Iris pigment epithelial cell (primary cell): ENCODE measurements at regions not wholly inside any gene's neighbourhood (a gene's known extent, or its start where the extent isn't known, plus 50 kb on each side); places are given as distances from the start of the nearest gene placed in this dataset.

Experiments
- DNase-seq: peaks from one replicate; pipeline ENCODE4 v3.0.0-alpha.2; 2011; ENCODE audit warnings: low read depth

DNA sequence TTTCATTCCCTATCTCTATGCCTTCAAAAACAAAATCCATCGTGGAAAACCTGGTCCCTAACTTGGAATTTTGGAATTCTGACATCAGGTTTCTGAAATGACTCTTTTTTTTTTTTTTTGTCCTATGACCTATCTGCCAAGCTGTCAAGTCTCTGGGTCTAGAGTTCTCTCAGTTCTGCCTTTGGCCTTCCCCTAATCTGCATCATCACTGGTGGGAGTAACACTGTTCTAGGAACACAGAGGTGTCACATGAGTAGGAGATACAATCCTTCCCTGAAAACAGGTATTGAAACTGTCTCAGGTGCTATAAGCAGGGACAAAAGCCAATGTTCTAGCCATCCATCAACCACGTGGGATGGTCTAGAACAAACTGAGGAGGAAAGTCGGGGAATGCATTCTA lies 142.0 kb upstream of the ATP1B1 start:
- no peak for DNase-seq

DNA sequence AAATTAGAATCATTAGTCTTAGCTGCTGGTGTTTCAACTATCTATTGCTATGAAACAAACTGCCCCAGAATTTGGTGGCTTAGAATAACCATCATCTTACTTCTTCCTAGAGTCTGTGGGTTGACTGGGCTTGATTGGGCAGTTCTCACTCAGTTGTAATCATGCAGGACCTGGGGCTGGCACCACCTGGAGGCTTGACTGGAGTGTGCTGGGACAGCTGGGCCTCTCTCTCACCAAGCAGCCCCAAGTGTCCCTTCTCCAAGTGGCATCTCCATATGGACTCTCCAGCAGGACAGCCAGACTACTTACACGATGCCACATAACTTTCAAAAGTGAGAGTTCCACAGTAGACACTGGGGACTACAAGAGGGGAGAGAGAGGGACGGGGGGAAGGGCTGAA lies 140.3 kb upstream of the ATP1B1 start:
- DNase-seq = no peak

DNA sequence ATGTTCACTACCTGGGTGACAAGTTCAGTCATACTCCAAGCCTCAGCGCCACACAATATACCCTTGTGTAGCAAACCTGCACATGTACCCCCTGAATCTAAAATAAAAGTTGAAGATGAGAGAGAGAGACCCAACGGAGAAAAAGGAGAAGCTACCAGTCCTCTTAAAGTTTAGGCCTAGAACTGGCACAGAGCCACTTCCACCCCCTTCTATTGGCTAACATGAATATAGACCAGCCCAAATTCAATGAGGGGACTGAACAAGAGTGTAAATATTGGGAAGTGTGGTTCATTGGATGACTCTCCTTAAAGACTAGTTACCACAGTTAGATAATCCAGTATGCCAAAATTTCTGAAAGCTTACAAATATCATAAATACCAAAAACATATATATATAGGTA lies 139.9 kb upstream of the ATP1B1 start:
- DNase-seq = no peak

DNA sequence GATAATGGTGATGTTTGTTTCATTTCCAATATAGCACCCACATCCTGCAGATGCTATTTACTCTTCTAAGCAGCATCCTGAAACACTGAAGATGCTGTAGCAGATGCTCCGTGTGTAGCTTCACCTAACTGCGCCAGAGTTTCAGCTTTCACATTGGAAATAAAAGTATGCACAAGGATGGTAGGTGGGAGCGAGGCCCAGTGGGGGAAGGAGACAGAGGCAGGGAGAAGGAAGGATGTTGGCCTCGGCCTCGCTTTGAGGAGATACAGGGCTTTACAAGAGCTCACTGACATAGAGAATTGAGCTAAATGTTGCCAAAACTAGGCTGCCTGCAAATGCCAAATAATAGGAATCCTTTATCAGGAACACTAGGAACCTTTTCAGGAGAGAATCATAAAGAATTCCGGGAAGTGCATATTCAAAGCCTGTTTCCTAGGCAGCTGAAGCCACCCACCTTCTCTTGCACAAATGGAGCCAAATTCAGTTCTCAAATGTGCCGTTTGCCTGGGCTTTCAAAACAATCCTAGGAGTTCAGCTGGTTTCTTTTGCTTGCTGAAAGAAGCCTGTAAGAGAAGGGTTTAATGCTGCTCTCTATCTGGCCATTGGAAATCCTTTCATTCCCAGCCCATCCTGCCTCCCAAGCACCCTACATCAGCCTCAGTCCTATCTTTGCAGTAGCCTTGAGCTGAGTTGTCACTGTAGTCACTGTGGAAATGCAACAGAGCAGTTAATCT lies 135.4 kb upstream of the ATP1B1 start:
- DNase-seq = no peak

DNA sequence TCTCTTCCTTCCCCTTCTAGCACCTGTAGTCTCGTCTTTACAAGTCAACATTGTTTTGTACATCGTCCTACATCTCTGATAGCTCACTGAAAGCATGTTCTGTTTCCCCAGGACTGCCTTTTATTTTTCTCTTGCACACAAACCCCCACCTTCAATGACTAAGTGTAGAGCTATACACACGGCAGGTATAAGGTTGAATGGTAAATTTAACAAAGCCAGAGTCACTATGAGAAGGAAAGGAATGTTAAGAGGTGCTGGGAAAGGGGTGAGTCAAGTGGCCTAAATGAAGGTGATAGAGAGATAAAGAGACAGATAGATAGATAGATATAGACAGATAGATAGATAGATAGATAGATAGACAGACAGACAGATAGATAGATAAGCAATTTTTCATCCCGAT lies 134.3 kb upstream of the ATP1B1 start:
- no peak for DNase-seq

DNA sequence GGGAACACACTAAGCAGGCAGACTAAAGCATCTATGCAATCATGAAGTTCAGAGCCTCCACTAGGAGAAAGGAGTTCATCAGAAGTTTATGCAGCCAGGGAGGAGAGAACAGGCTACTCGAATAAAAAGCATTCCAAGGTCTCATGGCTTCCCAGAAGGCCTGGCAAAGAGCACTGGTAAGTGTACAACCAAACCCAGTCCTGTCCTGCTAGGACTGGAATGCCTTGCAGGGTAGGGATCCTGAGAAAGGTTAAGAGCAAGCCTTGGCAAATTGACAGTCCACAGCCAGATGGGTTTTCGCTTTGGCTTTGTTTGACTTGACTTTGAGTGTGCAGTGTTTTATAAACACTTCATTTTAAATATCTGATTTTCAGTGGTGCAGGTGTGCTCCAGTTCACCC lies 133.6 kb upstream of the ATP1B1 start:
- DNase-seq = no peak

DNA sequence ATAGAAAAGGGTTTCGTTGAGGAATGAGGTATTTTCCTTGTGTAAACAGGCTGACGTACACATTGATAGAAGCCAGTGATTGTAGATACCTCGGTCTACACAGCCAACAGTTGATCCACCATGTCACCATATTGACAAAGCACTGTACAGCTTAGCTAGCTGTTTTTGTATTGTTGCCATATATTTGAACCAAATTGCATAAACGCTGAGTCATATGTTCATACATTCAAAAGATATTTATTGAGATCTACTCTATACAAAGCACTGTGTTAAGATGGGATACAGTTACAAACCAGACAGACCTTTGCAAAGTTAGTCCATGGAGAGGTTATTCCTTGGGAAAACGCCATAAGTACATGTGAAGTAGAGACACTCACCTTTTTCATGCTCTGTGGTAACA lies 132.4 kb upstream of the ATP1B1 start:
- DNase-seq = peak; percentile 13

DNA sequence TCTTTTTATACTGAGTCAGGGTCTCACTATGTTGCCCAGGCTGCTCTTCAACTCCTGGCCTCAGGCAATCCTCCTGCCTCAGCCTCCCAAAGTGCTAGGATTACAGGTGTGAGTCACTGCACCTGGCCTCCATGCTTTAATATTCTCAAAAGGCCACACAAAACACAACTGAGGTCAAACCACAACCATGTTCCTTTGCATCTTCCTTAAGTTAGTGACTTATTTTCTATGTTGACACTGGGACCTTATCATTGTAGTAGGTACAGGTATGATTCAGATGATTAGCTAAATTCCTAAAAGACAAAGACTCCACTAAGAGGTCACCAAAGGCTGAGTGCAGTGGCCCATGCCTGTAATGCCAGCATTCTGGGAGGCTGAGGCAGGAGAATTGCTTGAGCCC lies 131.9 kb upstream of the ATP1B1 start:
- DNase-seq = no peak

DNA sequence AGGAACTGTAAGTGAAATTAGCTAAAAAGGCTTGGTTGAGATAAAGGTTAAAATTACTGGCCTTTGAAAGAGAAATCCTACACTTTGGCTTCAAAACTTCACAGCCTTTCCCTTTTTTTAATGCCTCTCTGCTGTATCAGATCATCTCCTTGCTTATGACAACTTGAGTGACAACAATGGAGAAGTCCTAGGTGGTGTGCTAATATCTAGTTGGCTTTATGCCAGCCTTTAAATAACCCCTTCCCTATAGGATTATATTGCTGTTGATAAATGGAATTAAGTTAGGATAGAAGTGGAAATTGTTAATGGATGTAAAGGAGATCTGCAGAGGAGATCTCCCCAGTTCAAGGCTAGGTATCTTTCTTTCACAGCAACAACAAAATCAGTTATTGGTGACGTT lies 130.2 kb upstream of the ATP1B1 start:
- DNase-seq = no peak

DNA sequence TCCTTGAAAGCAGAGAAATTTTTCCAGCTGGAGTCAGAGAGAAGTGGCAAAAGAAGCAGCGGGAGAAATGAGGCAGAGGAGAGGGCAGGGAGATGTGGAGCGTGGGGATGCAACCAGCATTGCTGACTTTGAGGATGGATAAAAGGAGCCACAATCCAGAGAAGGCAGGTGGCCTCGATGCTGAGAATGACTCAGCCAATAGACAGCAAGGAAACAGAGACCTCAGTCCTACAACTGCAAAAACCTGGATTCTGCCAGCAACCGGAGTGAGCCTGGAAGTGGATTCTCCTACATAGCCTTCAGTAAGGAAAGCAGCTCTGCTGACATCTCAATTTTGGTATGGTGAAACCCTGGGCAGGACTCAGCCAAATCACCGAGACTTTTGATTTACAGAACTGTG lies 128.9 kb upstream of the ATP1B1 start:
- DNase-seq = no peak

DNA sequence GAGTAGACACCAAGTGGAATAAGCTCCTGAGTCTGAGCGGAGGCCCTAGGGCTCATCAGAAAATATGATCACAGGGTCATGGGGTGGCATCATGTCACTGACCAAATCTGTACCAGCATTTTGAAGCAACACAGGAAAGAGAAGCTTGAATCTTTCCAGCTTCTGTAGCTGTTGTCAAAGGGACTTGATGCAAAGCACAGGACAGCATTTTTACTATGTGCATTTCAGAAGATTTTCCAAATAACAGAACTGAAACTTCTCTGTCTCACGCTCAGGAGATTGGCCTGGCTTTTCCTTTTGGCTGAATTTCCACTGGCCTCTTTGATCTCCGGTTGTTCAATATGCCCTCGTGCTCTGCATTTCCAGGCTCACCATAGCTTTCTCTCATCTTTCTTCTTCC lies 127.2 kb upstream of the ATP1B1 start:
- DNase-seq = no peak

DNA sequence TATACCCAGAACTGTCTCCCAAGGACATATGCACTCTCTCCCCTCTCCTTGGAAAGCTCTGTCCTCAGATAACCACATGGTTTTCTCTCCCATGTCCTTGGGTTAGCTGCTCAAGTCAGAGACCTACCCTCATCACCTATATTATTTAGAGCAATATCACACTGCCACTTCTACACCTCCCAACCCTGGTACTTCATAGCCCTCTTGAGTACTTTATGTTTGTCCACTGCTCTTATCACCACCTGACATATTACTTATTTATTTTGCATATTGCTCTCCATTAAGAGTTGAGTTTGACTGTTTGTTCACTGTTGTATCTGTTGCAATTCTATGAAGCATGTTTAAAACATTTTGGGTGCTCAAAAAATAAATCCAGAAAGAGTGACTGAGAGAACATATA lies 126.3 kb upstream of the ATP1B1 start:
- no peak for DNase-seq

DNA sequence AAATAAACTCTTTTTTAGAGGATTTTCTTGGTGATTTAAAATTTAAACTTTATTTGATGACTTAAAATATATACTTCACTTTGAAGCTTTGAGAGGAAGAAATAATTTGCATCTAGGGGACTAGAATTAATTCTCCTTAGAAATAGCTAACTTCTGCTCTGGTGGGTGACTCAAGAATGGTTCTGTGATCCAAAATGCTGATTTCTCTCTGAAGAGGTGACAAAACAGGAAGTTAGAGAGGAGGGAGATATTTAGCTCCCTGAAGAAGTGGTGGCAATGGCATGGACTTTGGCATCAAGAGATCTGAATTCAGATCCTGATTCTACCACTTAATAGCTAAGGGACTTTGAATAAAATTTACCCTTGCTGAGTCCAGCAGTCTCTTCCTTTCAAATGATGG lies 125.8 kb upstream of the ATP1B1 start:
- DNase-seq = no peak

DNA sequence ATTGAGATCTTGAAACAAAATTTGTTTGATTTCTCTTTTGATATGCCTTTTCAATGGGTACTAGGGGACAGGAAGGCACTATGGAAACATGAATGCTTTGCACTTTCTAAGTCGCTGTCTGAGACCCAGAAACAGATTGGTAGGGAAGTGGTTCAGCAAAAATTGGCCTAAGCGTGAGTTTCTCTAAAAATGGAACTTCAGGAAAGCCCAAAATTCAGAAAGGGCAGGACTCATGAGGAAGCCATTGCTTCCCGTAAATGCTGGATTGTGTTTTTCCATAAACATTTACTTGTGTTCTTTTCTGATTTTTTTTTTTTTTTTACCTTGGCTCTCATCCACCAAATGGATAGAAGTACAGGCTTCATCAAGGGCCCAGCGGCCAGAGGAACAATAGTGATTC lies 123.7 kb upstream of the ATP1B1 start:
- no peak for DNase-seq

DNA sequence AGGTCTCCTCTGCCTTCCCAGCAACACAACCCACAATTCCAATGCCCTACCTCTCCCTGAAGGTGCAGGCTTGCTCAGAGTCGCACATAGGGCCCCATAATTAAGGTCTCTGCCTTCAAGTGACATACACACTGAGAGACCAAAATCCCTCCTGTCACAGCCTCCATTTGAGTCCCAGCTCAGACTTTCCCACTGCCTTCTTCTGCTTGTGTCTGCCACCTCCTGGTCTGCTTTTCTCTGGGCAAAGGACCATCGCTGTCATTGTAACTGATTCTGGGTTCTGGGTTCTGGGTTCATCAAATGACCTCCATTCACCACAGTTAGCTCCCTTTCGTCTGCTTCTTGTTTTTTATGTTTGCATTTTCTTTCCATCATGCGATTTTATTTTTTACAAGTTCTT lies 119.2 kb upstream of the ATP1B1 start:
- DNase-seq = no peak

DNA sequence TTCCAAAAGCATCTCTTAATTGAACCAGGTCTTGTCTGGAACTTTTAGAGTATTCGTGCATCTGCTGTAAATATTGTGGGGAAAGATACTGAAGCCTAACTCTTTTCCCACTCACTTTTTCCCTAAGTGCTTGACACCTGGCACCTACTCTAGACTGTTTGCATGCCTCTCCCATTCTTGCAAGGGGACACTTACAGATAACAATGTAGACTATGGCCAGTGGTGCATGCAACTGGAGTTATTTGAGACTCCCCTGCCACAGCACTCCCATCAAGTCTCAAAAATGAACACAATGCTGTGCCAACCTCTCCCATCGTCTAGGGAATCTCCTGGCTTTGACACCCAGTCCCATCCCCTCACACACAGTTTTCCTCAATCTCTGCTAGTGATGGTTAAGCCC lies 118.6 kb upstream of the ATP1B1 start:
- no peak for DNase-seq

DNA sequence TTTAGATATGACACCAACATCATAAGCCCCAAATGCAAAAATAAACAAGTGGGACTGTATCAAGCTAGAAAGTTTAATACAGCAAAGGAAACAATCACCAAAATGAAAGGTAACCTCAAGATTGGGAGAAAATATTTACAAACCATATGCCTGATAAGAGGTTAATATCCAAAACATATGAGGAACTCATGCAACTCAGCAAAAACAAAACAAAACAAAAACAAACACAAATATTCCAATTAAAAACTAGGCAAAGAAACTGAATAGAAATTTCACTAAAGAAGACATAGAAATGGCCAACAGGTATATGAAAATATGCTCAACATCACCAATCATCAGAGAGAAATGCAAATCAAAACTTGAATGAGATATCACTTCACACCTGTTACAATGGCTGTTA lies 116.5 kb upstream of the ATP1B1 start:
- no peak for DNase-seq

DNA sequence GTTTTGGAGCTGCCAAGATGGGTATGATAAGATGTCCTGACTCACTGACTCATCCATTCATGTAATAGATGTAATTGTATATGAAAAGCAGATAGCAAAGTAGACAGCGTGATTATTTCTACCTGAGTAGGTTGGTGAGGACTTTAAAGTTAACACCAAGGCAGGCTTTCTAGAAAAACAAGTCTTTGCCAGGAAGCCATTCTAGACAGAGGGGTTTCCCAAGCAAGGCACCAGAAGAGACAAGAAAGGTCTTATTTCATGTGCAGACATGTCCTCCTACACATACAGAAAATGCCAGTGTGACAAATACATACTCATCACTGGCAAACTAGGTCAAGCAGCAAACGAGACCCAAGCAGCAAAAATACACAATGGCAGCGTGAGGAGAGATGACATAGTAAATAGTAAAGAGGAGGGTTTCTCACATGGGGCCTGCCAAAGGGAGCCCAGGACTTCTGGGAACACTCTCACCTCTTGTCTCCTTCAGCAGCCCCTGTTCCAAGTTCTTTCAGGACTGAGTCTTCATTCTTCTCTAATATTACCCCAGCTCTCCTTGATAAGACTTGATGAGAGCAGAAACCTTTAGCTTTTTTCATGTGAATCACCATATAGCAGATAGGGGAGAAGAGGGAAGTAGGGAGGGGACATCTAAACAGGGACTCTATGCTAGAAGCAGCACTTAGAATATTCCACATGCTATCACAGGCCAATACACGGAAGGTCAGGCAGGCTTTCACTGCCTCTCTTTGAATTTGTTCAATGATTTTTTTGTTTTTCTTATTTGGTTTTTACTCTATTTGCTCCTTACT lies 114.6 kb upstream of the ATP1B1 start:
- no peak for DNase-seq

DNA sequence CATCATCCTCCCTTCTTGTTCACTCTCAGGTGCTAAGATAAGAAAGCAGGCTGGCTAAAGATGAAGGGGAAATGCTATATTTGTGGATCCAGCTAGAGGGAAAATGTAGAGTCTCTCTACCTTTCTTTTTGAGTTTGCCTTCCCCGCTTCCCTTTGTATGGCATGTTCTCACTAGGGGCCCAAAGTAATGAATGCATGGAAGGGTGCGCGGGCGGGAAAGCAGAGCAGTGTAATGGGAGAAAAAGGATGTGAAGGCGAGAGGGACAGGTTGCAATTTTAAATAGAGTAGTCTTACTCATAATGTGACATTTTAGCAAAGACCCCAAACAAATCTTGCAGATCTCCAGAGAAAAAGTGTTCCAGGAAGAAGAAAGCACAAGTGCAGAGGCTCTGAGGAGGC lies 105.1 kb upstream of the ATP1B1 start:
- DNase-seq = no peak

DNA sequence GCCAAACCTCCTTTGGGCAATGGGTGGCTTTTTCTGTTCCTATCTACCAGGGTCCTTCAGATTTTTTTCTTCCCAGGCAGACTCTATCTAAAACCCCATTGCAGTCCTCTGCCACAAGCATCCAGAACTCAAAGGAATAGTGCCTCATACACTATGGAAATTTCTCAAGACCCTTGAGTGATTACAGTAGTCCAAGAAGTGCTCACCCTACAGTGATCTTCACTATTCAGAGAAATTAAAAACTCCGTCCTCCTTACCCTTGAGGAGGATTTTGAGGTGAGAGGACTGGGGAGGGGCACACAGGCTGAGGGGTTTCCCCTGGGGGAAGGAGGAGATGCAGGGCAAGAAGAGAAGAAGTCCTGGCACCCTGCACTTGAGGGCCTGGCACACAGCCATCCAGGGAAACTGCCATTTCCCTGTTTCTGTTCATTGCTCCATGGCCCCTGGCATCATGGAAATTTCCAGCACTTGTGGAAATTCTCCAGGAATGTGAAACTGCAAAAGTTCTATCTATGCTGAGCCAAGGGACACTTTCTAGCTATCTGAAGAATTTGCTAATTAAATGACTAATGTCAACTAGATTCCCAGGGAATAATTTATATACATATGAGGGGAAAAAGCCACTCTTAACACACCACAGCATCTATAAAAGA lies 102.5 kb upstream of the ATP1B1 start:
- DNase-seq = no peak

DNA sequence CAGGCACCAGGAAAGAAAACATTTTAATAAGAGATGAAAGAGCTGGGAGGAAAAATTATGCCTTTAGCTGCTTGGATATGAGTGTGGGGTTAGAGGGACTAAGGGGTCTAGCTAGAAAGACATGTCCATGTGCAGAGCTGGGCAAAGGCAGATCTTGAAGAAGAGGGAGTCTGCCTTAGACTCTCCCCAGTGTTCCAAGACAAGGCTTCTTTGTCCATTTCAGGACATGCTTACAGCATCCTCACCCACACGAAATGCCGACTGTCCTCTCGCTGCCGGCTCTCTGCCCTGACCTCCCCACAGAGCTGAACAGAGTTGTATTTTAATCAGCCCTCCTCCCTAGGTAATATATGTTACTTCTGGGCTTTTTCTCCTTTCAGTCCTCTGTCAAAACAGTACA lies 100.7 kb upstream of the ATP1B1 start:
- DNase-seq = no peak

DNA sequence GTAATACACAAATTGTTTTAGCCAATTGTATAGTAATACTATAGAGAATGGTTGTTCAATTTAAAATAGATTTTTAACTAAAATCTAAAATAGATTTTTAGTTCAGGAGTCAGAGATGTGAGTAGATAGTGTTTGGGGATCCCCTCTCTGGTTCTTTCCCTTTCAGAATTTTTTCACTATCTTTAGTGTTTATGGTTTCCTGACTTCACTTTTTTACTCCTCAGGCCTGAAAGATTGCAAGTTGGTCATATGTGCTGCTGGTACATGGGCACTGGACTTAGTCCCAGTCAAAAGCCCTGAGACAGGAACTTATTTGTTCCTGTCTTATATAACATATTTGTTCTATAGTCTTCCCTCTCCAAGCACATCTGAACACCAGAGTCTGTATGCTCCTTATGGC lies 96.8 kb upstream of the ATP1B1 start:
- DNase-seq = no peak

DNA sequence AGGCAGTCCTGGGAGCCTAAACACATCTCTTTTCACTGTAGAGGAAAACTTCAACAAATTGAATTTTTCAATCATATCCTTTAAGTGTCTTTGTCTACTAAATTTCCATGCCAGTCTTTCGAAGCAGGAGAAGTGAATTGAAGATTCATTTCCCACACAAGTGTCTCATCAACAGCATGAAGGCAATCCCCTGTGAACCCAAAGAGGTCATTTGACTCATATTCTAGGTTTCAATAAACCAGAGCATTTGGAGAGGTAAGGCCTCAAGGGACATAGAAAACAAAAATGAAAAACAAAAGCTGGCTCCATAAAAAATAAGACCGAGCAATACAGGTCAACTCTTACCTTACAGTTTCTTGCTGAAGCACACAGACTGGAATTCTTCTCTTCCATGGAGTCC lies 94.1 kb upstream of the ATP1B1 start:
- no peak for DNase-seq
